Umbilical cord (tissue), 1 donor: ENCODE measurements at regions not wholly inside any gene's neighbourhood (a gene's known extent, or its start where the extent isn't known, plus 50 kb on each side); places are given as distances from the start of the nearest gene placed in this dataset.

Experiments
- DNase-seq: peaks from one replicate; pipeline ENCODE4 v3.0.0-alpha.2; 2015; ENCODE audit warnings: low spot score

GRCh38 chrX:30950391-30950790, 61.3 kb upstream of the TAB3 start:
- DNase-seq, result no peak

GRCh38 chrX:30949554-30949953, 60.5 kb upstream of the TAB3 start:
- no peak for DNase-seq

- DNase-seq, result no peak
Observed at GRCh38 chrX:30948626-30949025, 59.6 kb upstream of the TAB3 start.

- no peak for DNase-seq
Observed at GRCh38 chrX:30948051-30948450, 59.0 kb upstream of the TAB3 start.

GRCh38 chrX:30943984-30944383, 54.9 kb upstream of the TAB3 start:
- DNase-seq, result peak; percentile 38

- DNase-seq, result no peak
Observed at GRCh38 chrX:30941898-30942297, 52.8 kb upstream of the TAB3 start.

GRCh38 chrX:30939928-30940327, 50.9 kb upstream of the TAB3 start:
- no peak for DNase-seq
